Peyer's patch (tissue), 4 donors: ENCODE measurements at regions not wholly inside any gene's neighbourhood (a gene's known extent, or its start where the extent isn't known, plus 50 kb on each side); places are given as distances from the start of the nearest gene placed in this dataset.

ENCODE experiments used
- DNase-seq, 3 donors: peaks; one replicate each; pipeline ENCODE4 v3.0.0-alpha.2; 2017 to 2019
- H3K27ac ChIP-seq, 4 donors: fragments of 200-600 bp; sonication (generic); one replicate each; pipeline ENCODE4 v1.5.1; 2016 to 2019
- H3K27me3 ChIP-seq, 2 donors: fragments of 200-600 bp; sonication (generic); one replicate each; pipeline ENCODE4 v1.5.1; 2019
- H3K36me3 ChIP-seq, 3 donors: fragments of 200-600 bp; sonication (generic); one replicate each; pipeline ENCODE4 v1.5.1; 2016 to 2019
- H3K4me1 ChIP-seq, 4 donors: fragments of 200-600 bp; sonication (generic); one replicate each; pipeline ENCODE4 v1.5.1; 2016 to 2019
- H3K4me3 ChIP-seq, 4 donors: fragments of 200-600 bp; sonication (generic); 1 replicate in 3 of 4; 2 replicates in 1 of 4; pipeline ENCODE4 v1.5.1; 2016 to 2019; ENCODE audit warnings: mild to moderate bottlenecking in 1 of 4
- H3K9me3 ChIP-seq, 4 donors: fragments of 200-600 bp; sonication (generic); one replicate each; pipeline ENCODE4 v1.5.1; 2016 to 2019; ENCODE audit warnings: mild to moderate bottlenecking in 1 of 4
- POLR2A ChIP-seq, 2 donors: fragments of 450-650 bp; IDR thresholded peaks; one replicate each; pipeline ENCODE4 v1.5.1; 2017; ENCODE audit warnings: antibody characterized with exemption in 2 of 2, mild to moderate bottlenecking in 2 of 2, moderate library complexity in 2 of 2
- TF ChIP-seq, protein P1 (sequence below), 6 experiments: fragments of 450-650 bp in 4 of 6; fragments of 200-600 bp in 2 of 6; sonication (generic) in 1 of 6; IDR thresholded peaks; one replicate each; pipeline ENCODE4 v1.5.1; 2017 to 2019; ENCODE audit warnings: antibody characterized with exemption in 6 of 6, mild to moderate bottlenecking in 3 of 6, moderate library complexity in 1 of 6

GRCh38 chr7:33813331-33813730 lies 92.0 kb upstream of the BMPER start:
- Histone ChIP-seq H3K4me1 (no peaks in the 10 kb centered on the region), H3K27me3 (no peaks in the 10 kb centered on the region), H3K9me3 (no peaks in the 10 kb centered on the region), H3K36me3 (no peaks in the 10 kb centered on the region), H3K27ac (no peak overlapping the region), H3K4me3 (no peak overlapping the region)
- TF ChIP-seq, protein P1, sequence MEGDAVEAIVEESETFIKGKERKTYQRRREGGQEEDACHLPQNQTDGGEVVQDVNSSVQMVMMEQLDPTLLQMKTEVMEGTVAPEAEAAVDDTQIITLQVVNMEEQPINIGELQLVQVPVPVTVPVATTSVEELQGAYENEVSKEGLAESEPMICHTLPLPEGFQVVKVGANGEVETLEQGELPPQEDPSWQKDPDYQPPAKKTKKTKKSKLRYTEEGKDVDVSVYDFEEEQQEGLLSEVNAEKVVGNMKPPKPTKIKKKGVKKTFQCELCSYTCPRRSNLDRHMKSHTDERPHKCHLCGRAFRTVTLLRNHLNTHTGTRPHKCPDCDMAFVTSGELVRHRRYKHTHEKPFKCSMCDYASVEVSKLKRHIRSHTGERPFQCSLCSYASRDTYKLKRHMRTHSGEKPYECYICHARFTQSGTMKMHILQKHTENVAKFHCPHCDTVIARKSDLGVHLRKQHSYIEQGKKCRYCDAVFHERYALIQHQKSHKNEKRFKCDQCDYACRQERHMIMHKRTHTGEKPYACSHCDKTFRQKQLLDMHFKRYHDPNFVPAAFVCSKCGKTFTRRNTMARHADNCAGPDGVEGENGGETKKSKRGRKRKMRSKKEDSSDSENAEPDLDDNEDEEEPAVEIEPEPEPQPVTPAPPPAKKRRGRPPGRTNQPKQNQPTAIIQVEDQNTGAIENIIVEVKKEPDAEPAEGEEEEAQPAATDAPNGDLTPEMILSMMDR (IDR thresholded peaks at IDR 0.05) = no peak
- no peak for TF ChIP-seq POLR2A (IDR thresholded peaks at IDR 0.05)
- DNase-seq = no peak

- no peaks in the 10 kb centered on the region for H3K36me3 ChIP-seq
- TF ChIP-seq, protein P1 (IDR thresholded peaks at IDR 0.05) = no peak
- TF ChIP-seq POLR2A (IDR thresholded peaks at IDR 0.05) = no peak
- H3K4me1 ChIP-seq = no peaks in the 10 kb centered on the region
- H3K27ac ChIP-seq = no peak overlapping the region
- no peaks in the 10 kb centered on the region for H3K27me3 ChIP-seq
- no peak for DNase-seq
- H3K9me3 ChIP-seq = no peaks in the 10 kb centered on the region
- H3K4me3 ChIP-seq = no peak overlapping the region
These were observed 90.9 kb upstream of the BMPER start for GRCh38 chr7:33814400-33814799.

DNA sequence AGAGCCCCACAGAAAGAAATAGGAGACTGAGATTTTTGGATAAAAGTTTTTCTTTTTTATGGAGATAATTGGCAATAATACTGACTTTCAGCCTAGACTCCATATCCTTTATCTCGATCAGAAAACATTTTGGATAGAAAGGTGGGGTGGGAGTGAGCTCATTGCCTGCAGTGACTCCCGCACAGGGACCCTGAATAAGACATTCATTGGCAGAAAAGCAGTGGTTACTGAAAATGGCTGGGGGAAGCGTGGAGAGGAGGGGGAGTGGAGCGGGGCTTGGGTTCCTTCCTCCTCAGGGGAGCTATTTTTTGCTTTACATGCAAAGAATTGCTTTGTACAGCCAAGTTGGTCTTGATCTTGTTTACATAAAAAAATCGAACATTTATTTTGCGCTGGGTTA lies 90.4 kb upstream of the BMPER start:
- Histone ChIP-seq H3K4me3 (no peak overlapping the region), H3K27me3 (no peaks in the 10 kb centered on the region), H3K4me1 (no peaks in the 10 kb centered on the region), H3K27ac (no peak overlapping the region), H3K9me3 (no peaks in the 10 kb centered on the region), H3K36me3 (no peaks in the 10 kb centered on the region)
- TF ChIP-seq POLR2A (IDR thresholded peaks at IDR 0.05) = no peak
- TF ChIP-seq, protein P1 (IDR thresholded peaks at IDR 0.05) = no peak
- DNase-seq = no peak

- H3K27ac ChIP-seq = no peak overlapping the region
- DNase-seq = no peak
- no peaks in the 10 kb centered on the region for H3K4me1 ChIP-seq
- H3K9me3 ChIP-seq = no peaks in the 10 kb centered on the region
- H3K4me3 ChIP-seq = no peak overlapping the region
- H3K36me3 ChIP-seq = no peaks in the 10 kb centered on the region
- TF ChIP-seq, protein P1 (IDR thresholded peaks at IDR 0.05) = no peak
- no peak for TF ChIP-seq POLR2A (IDR thresholded peaks at IDR 0.05)
- H3K27me3 ChIP-seq = no peaks in the 10 kb centered on the region
These were observed 90.0 kb upstream of the BMPER start for GRCh38 chr7:33815336-33815735.

GRCh38 chr7:33816106-33816505 lies 89.2 kb upstream of the BMPER start:
- H3K27me3 ChIP-seq = no peaks in the 10 kb centered on the region
- TF ChIP-seq, protein P1 (IDR thresholded peaks at IDR 0.05) = no peak
- TF ChIP-seq POLR2A (IDR thresholded peaks at IDR 0.05) = no peak
- H3K4me1 ChIP-seq = no peaks in the 10 kb centered on the region
- H3K27ac ChIP-seq = no peak overlapping the region
- no peak for DNase-seq
- no peaks in the 10 kb centered on the region for H3K36me3 ChIP-seq
- no peaks in the 10 kb centered on the region for H3K9me3 ChIP-seq
- no peak overlapping the region for H3K4me3 ChIP-seq

GRCh38 chr7:33819658-33820057 lies 85.7 kb upstream of the BMPER start:
- TF ChIP-seq POLR2A (IDR thresholded peaks at IDR 0.05) = no peak
- TF ChIP-seq, protein P1 (IDR thresholded peaks at IDR 0.05) = no peak
- Histone ChIP-seq H3K27me3 (no peaks in the 10 kb centered on the region), H3K9me3 (no peaks in the 10 kb centered on the region), H3K36me3 (no peaks in the 10 kb centered on the region), H3K4me1 (no peaks in the 10 kb centered on the region), H3K4me3 (no peak overlapping the region), H3K27ac (no peak overlapping the region)
- no peak for DNase-seq
